GM12878 (cell line): ENCODE measurements at regions not wholly inside any gene's neighbourhood (a gene's known extent, or its start where the extent isn't known, plus 50 kb on each side); places are given as distances from the start of the nearest gene placed in this dataset.

Experiments
- ATAC-seq: fragments of 200-7000 bp; cut with Tn5 transposase; 3 replicates; pipeline ENCODE4 v1.9.1; 2020; ENCODE audit warnings: mild to moderate bottlenecking, moderate library complexity
- BruUV-seq: library from RNA; stranded (reverse); fragments of 400-500 nt; replicated peaks from 2 replicates; lab custom pipeline; 2021; lab: Mats Ljungman, UMichigan
- CTCF ChIA-PET: fragments of 300-600 bp; sonication (Branson Sonifier 250); formaldehyde crosslinking; extraction: SDS; loops from one replicate; lab custom pipeline; 2021; ENCODE audit warnings: inconsistent platforms; lab: Yijun Ruan, JAX
- POLR2A ChIA-PET: fragments of 350-600 bp; formaldehyde crosslinking; extraction: SDS; loops from one replicate; lab custom pipeline; 2021; ENCODE audit warnings: inconsistent platforms; lab: Charles Lee
- RAD21 ChIA-PET: fragments of 300-600 bp; sonication (Branson Sonifier 250); formaldehyde crosslinking; loops from one replicate; lab custom pipeline; 2023; ENCODE audit warnings: antibody characterized with exemption; ENCODE audit not compliant: unreplicated experiment; lab: Charles Lee
- SMC1A ChIA-PET: fragments of 300-600 bp; sonication (Branson Sonifier 250); formaldehyde crosslinking; loops from one replicate; lab custom pipeline; 2023; ENCODE audit not compliant: unreplicated experiment, uncharacterized antibody; lab: Charles Lee
- DNase-seq: peaks from one replicate; pipeline ENCODE4 v3.0.0-alpha.2; 2011; ENCODE audit warnings: low read depth, low spot score
- FAIRE-seq: peaks from 3 replicates; lab custom pipeline; 2011; peaks lifted over from hg19 to GRCh38; lab: Jason Lieb, UNC
- H2AFZ ChIP-seq: 2 replicates; pipeline ENCODE4 v1.6.0; 2011; ENCODE audit warnings: low read depth, low read length, control low read depth; ENCODE audit not compliant: control insufficient read depth
- H3K27ac ChIP-seq: 2 replicates; pipeline ENCODE4 v1.5.1; 2011; ENCODE audit warnings: control low read depth; ENCODE audit not compliant: control insufficient read depth, insufficient read depth
- H3K27me3 ChIP-seq, 2 experiments: replicated peaks in 1 of 2; 2 replicates each; pipeline versions ENCODE4 v1.6.0 to v1.6.1; 2011; ENCODE audit warnings: low read length in 1 of 2; ENCODE audit not compliant: control insufficient read depth in 2 of 2, insufficient read depth in 2 of 2
- H3K36me3 ChIP-seq, 2 experiments: 2 replicates each; pipeline ENCODE4 v1.5.1; 2011; ENCODE audit warnings: low read length in 1 of 2; ENCODE audit not compliant: control insufficient read depth in 2 of 2, insufficient read depth in 2 of 2
- H3K4me1 ChIP-seq: 2 replicates; pipeline ENCODE4 v1.6.1; 2011; ENCODE audit warnings: mild to moderate bottlenecking, low read length, moderate library complexity, mixed read lengths; ENCODE audit not compliant: control insufficient read depth, insufficient read depth
- H3K4me2 ChIP-seq: 2 replicates; pipeline ENCODE4 v1.6.0; 2011; ENCODE audit warnings: control low read depth; ENCODE audit not compliant: control insufficient read depth, insufficient read depth
- H3K4me3 ChIP-seq: fragments of 200-600 bp; sonication (generic); 2 replicates; pipeline ENCODE4 v1.5.1; 2016
- H3K79me2 ChIP-seq: 2 replicates; pipeline ENCODE4 v1.6.0; 2011; ENCODE audit warnings: low read length; ENCODE audit not compliant: control insufficient read depth, insufficient read depth
- H3K9ac ChIP-seq: 2 replicates; pipeline ENCODE4 v1.8.0; 2011; ENCODE audit warnings: low read length, control low read depth, mixed read lengths; ENCODE audit not compliant: control insufficient read depth, insufficient read depth
- H3K9me3 ChIP-seq: replicated peaks from 3 replicates; pipeline ENCODE4 v1.5.1; 2011; ENCODE audit warnings: mild to moderate bottlenecking, low read length; ENCODE audit not compliant: control insufficient read depth, insufficient read depth
- H4K20me1 ChIP-seq: 2 replicates; pipeline ENCODE4 v1.6.0; 2011; ENCODE audit not compliant: control insufficient read depth, insufficient read depth
- ATF7 ChIP-seq: fragments of 450-650 bp; IDR thresholded peaks from 2 replicates; pipeline ENCODE4 v1.6.1; 2016; ENCODE audit warnings: low read depth, mild to moderate bottlenecking
- BCLAF1 ChIP-seq: fragments of 450-650 bp; IDR thresholded peaks from 2 replicates; pipeline ENCODE4 v1.6.1; 2017; ENCODE audit warnings: antibody characterized with exemption, mild to moderate bottlenecking, moderate library complexity
- BHLHE40 ChIP-seq, 2 experiments: fragments of 450-650 bp in 1 of 2; IDR thresholded peaks; 2 replicates each; pipeline ENCODE4 v1.6.1; 2011 to 2017; ENCODE audit warnings: low read depth in 2 of 2, borderline replicate concordance in 1 of 2, improper control_type of control experiment in 1 of 2, low read length in 1 of 2, mild to moderate bottlenecking in 1 of 2
- CEBPB ChIP-seq, 2 experiments: fragments of 150-350 bp in 1 of 2; IDR thresholded peaks; 2 replicates each; pipeline ENCODE4 v1.6.1; 2012 to 2014; ENCODE audit warnings: low read depth in 2 of 2, low read length in 2 of 2, borderline replicate concordance in 1 of 2, inconsistent platforms in 1 of 2
- CREM ChIP-seq: IDR thresholded peaks from 2 replicates; pipeline ENCODE4 v1.6.1; 2014; ENCODE audit warnings: antibody characterized with exemption, low read depth
- ESRRA ChIP-seq: IDR thresholded peaks from 2 replicates; pipeline ENCODE4 v1.6.1; 2012; ENCODE audit warnings: mild to moderate bottlenecking, low read length, improper control_type of control experiment
- ETV6 ChIP-seq, 2 experiments: fragments of 450-650 bp in 1 of 2; IDR thresholded peaks in 1 of 2; conservative IDR thresholded peaks in 1 of 2; 2 replicates each; pipeline ENCODE4 v1.6.1; 2014; ENCODE audit warnings: antibody characterized with exemption in 1 of 2, borderline replicate concordance in 1 of 2, low read depth in 1 of 2, mild to moderate bottlenecking in 1 of 2, moderate library complexity in 1 of 2
- FOXK2 ChIP-seq: fragments of 450-650 bp; IDR thresholded peaks from 2 replicates; pipeline ENCODE4 v1.6.1; 2017; ENCODE audit warnings: mild to moderate bottlenecking, moderate library complexity
- HSF1 ChIP-seq: fragments of 150-350 bp; IDR thresholded peaks from 2 replicates; pipeline ENCODE4 v1.6.1; 2014; ENCODE audit warnings: mild to moderate bottlenecking, low read depth, low read length
- IKZF1 ChIP-seq: fragments of 450-650 bp; conservative IDR thresholded peaks from 2 replicates; pipeline ENCODE4 v1.6.1; 2017; ENCODE audit warnings: antibody characterized with exemption, mild to moderate bottlenecking
- IRF3 ChIP-seq: fragments of 450-650 bp; IDR thresholded peaks from 2 replicates; pipeline ENCODE4 v1.6.1; 2014; ENCODE audit warnings: mild to moderate bottlenecking
- PAX5 ChIP-seq: IDR thresholded peaks from 2 replicates; pipeline ENCODE4 v1.6.1; 2011; ENCODE audit warnings: low read depth, low read length, borderline replicate concordance
- REST ChIP-seq: IDR thresholded peaks from 2 replicates; pipeline ENCODE4 v1.6.1; 2012; ENCODE audit warnings: mild to moderate bottlenecking, low read depth, low read length
- SMAD1 ChIP-seq: fragments of 450-650 bp; IDR thresholded peaks from 2 replicates; pipeline ENCODE4 v1.6.1; 2018; ENCODE audit warnings: mild to moderate bottlenecking, low read depth; ENCODE audit not compliant: partially characterized antibody
- STAT1 ChIP-seq: fragments of 450-650 bp; conservative IDR thresholded peaks from 2 replicates; pipeline ENCODE4 v1.6.1; 2014; ENCODE audit warnings: antibody characterized with exemption, mild to moderate bottlenecking
- STAT3 ChIP-seq: IDR thresholded peaks from 2 replicates; pipeline ENCODE4 v1.6.1; 2011; ENCODE audit warnings: low read depth, low read length, improper control_type of control experiment
- ZNF384 ChIP-seq: IDR thresholded peaks from 2 replicates; pipeline ENCODE4 v1.6.1; 2012; ENCODE audit warnings: low read depth, mild to moderate bottlenecking, low read length, improper control_type of control experiment, borderline replicate concordance
- WGBS: methylation state at CpG from one replicate; pipeline ENCODE4 v1.1.6; 2016; ENCODE audit warnings: low lambda C conversion rate; ENCODE audit not compliant: insufficient replicate concordance, insufficient coverage; ENCODE audit errors: missing lambda C conversion rate; 5-methylcytosine and 5-hydroxymethylcytosine counted together
- in situ Hi-C: fragments of 300-500 bp; cut with MboI; formaldehyde crosslinking; loops from 9 replicates; pipeline ENCODE4 v1.14.3; 2018; ENCODE audit warnings: mixed read lengths
- intact Hi-C: fragments of 100-400 bp; cut with micrococcal nuclease; formaldehyde crosslinking; loops from one replicate; pipeline ENCODE4 v1.14.2; 2022; ENCODE audit not compliant: unreplicated experiment

- Histone ChIP-seq H3K79me2 (no peaks in the 10 kb centered on the region), H3K4me3 (no peak overlapping the region), H3K9me3 (no peaks in the 10 kb centered on the region), H4K20me1 (no peaks in the 10 kb centered on the region), H3K9ac (no peak overlapping the region), H3K27me3 (no peaks in the 10 kb centered on the region), H2AFZ (no peak overlapping the region), H3K4me1 (no peaks in the 10 kb centered on the region), H3K27ac (no peak overlapping the region), H3K36me3 (no peaks in the 10 kb centered on the region), H3K4me2 (no peak overlapping the region)
- in situ Hi-C loops = no loop called here
- no TSS peak for BruUV-seq
- WGBS = 10% methylated on average over 8 of the region's 8 CpGs
- no peak for ATAC-seq
- no peak for DNase-seq
- ChIA-PET POLR2A (no interaction called here), CTCF (no interaction called here), RAD21 (no interaction called here), SMC1A (no interaction called here)
- FAIRE-seq = no peak
- intact Hi-C loops = no loop called here
- TF ChIP-seq IRF3 (no peak), ATF7 (no peak), ZNF384 (no peak), STAT1 (no peak), HSF1 (no peak), CEBPB (IDR thresholded peaks at IDR 0.05; ENCODE audit: borderline replicate concordance in 1 of 2, low read depth in 2 of 2, low read length in 2 of 2) (no peak), BCLAF1 (no peak), PAX5 (no peak), REST (no peak), BHLHE40 (IDR thresholded peaks at IDR 0.05; ENCODE audit: borderline replicate concordance in 1 of 2, low read depth in 2 of 2, low read length in 1 of 2) (no peak), IKZF1 (no peak), SMAD1 (no peak), FOXK2 (no peak), STAT3 (no peak), ETV6 (conservative IDR thresholded peaks at IDR 0.05 in 1 of 2, IDR thresholded peaks at IDR 0.05 in 1 of 2; ENCODE audit: borderline replicate concordance in 1 of 2, low read depth in 1 of 2) (no peak), CREM (no peak), ESRRA (no peak)
These were observed 152.1 kb upstream of the VCX start for GRCh38 chrX:7690842-7691241.
